ENCODE measurements at regions not wholly inside any gene's neighbourhood (a gene's known extent, or its start where the extent isn't known, plus 50 kb on each side); places are given as distances from the start of the nearest gene placed in this dataset.

DNA sequence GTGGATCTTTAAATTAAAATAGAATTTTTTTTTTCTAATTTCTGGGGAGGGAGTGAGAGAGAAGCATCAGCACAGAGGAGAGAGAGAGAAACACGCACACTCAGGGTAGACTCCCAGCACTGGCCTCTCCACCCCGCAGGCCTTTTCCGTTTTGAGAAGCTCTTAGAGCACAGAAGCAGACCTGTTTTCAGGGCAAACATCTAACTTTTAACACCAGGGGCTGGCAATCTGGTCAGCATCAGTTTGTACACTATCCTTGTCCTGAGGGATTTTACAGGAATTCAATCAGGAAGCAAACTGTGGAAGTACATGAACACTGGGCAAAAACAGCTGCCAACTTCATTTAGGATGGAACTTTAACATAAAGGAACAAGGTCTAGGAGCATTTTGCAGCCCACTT, 117.9 kb upstream of the ESRRG start:
- no peak for TF ChIP-seq POLR2AphosphoS5 (IDR thresholded peaks at IDR 0.05)
- TF ChIP-seq, protein P1, sequence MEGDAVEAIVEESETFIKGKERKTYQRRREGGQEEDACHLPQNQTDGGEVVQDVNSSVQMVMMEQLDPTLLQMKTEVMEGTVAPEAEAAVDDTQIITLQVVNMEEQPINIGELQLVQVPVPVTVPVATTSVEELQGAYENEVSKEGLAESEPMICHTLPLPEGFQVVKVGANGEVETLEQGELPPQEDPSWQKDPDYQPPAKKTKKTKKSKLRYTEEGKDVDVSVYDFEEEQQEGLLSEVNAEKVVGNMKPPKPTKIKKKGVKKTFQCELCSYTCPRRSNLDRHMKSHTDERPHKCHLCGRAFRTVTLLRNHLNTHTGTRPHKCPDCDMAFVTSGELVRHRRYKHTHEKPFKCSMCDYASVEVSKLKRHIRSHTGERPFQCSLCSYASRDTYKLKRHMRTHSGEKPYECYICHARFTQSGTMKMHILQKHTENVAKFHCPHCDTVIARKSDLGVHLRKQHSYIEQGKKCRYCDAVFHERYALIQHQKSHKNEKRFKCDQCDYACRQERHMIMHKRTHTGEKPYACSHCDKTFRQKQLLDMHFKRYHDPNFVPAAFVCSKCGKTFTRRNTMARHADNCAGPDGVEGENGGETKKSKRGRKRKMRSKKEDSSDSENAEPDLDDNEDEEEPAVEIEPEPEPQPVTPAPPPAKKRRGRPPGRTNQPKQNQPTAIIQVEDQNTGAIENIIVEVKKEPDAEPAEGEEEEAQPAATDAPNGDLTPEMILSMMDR (IDR thresholded peaks at IDR 0.05) = no peak
